Dedifferentiated amniotic fluid mesenchymal stem cell (primary cell): ENCODE measurements at regions not wholly inside any gene's neighbourhood (a gene's known extent, or its start where the extent isn't known, plus 50 kb on each side); places are given as distances from the start of the nearest gene placed in this dataset.

ENCODE experiments used
- DNase-seq: peaks from one replicate; pipeline ENCODE4 v3.0.0-alpha.2; 2016; ENCODE audit errors: extremely low spot score

GRCh38 chr19:34109596-34109995, 62.7 kb upstream of the LSM14A start:
- DNase-seq = no peak

GRCh38 chr19:34118879-34119748, 53.2 kb upstream of the LSM14A start:
- no peak for DNase-seq

- no peak for DNase-seq
These were observed 52.2 kb upstream of the LSM14A start for GRCh38 chr19:34120141-34120540.

GRCh38 chr19:34120846-34121639, 51.3 kb upstream of the LSM14A start:
- DNase-seq = peak; percentile 31
